HCT116 (cell line): ENCODE measurements at regions not wholly inside any gene's neighbourhood (a gene's known extent, or its start where the extent isn't known, plus 50 kb on each side); places are given as distances from the start of the nearest gene placed in this dataset.

Experiments
- ATAC-seq: fragments of 200-7000 bp; cut with Tn5 transposase; 2 replicates; pipeline ENCODE4 v1.9.1; 2020; ENCODE audit warnings: mild to moderate bottlenecking, moderate library complexity
- BruUV-seq: library from RNA; stranded (reverse); fragments of 400-500 nt; replicated peaks from 2 replicates; lab custom pipeline; 2021; lab: Mats Ljungman, UMichigan
- CTCF ChIA-PET: fragments of 300-600 bp; sonication (Branson Sonifier 250); formaldehyde crosslinking; loops from one replicate; lab custom pipeline; 2021; ENCODE audit warnings: antibody characterized with exemption; lab: Charles Lee
- POLR2A ChIA-PET: fragments of 300-600, 350-600 bp; sonication (Branson Sonifier 250); formaldehyde crosslinking; loops from one replicate; lab custom pipeline; 2021; ENCODE audit warnings: antibody characterized with exemption; lab: Charles Lee
- RAD21 ChIA-PET, 2 experiments: fragments of 300-600 bp; sonication (Branson Sonifier 250); formaldehyde crosslinking; loops; one replicate each; lab custom pipeline; 2023; ENCODE audit warnings: low total read pairs in 2 of 2; ENCODE audit not compliant: uncharacterized antibody in 2 of 2, unreplicated experiment in 2 of 2, low non-redundant PET in 1 of 2; lab: Charles Lee
- DNase-seq: peaks from one replicate; pipeline ENCODE4 v3.0.0-alpha.2; 2010; ENCODE audit warnings: low read depth, low spot score
- H2AFZ ChIP-seq: fragments of 200-600 bp; shearing (Covaris generic), sonication (generic); 2 replicates; pipeline ENCODE4 v1.6.1; 2017; ENCODE audit warnings: low read depth, mixed run types, mixed read lengths, antibody characterized with exemption, low read length; ENCODE audit not compliant: poor library complexity, severe bottlenecking
- H3K27ac ChIP-seq: 2 replicates; pipeline ENCODE4 v1.5.1; 2012; ENCODE audit warnings: low read depth, low read length
- H3K27me3 ChIP-seq: fragments of 200-600 bp; sonication (generic); 2 replicates; pipeline ENCODE4 v1.6.1; 2016; ENCODE audit warnings: mixed run types, low read length, mixed read lengths; ENCODE audit not compliant: insufficient read depth
- H3K36me3 ChIP-seq, 2 experiments: fragments of 200-500 bp in 1 of 2; fragments of 200-600 bp in 1 of 2; sonication (Bioruptor generic) in 1 of 2; sonication (generic) in 1 of 2; 2 replicates each; pipeline versions ENCODE4 v1.5.1 to v1.6.1; 2014 to 2016; ENCODE audit warnings: low read length in 2 of 2, inconsistent platforms in 1 of 2, mixed read lengths in 1 of 2, mixed run types in 1 of 2; ENCODE audit not compliant: insufficient read depth in 2 of 2, control insufficient read depth in 1 of 2
- H3K4me1 ChIP-seq, 2 experiments: fragments of 200-600 bp in 1 of 2; sonication (generic) in 1 of 2; 2 replicates each; pipeline versions ENCODE4 v1.5.1 to v1.6.1; 2012 to 2017; ENCODE audit warnings: low read length in 2 of 2, inconsistent platforms in 1 of 2, mild to moderate bottlenecking in 1 of 2, mixed read lengths in 1 of 2, mixed run types in 1 of 2, moderate library complexity in 1 of 2; ENCODE audit not compliant: insufficient read depth in 2 of 2, control insufficient read depth in 1 of 2
- H3K4me2 ChIP-seq: fragments of 200-600 bp; sonication (generic); 2 replicates; pipeline ENCODE4 v1.6.1; 2017; ENCODE audit warnings: mixed run types, low read length, mixed read lengths
- H3K4me3 ChIP-seq, 2 experiments: fragments of 200-600 bp in 1 of 2; sonication (generic) in 1 of 2; replicated peaks in 1 of 2; 2 replicates each; pipeline ENCODE4 v1.5.1; 2011 to 2016; ENCODE audit warnings: low read length in 2 of 2, control low read depth in 1 of 2, low read depth in 1 of 2, mild to moderate bottlenecking in 1 of 2, mixed read lengths in 1 of 2, mixed run types in 1 of 2
- H3K79me2 ChIP-seq: fragments of 200-600 bp; sonication (generic); 2 replicates; pipeline ENCODE4 v1.6.1; 2017; ENCODE audit warnings: mild to moderate bottlenecking, mixed run types, low read length, moderate library complexity, mixed read lengths; ENCODE audit not compliant: insufficient read depth
- H3K9ac ChIP-seq: fragments of 200-600 bp; sonication (generic); 2 replicates; pipeline ENCODE4 v1.6.1; 2016; ENCODE audit warnings: low read length, mixed read lengths
- H3K9me2 ChIP-seq: fragments of 200-600 bp; sonication (generic), shearing (Covaris generic); 2 replicates; pipeline ENCODE4 v1.6.1; 2017; ENCODE audit warnings: mixed run types, mild to moderate bottlenecking, moderate library complexity; ENCODE audit not compliant: insufficient read depth
- H3K9me3 ChIP-seq, 2 experiments: fragments of 200-500 bp in 1 of 2; fragments of 200-600 bp in 1 of 2; sonication (Bioruptor generic) in 1 of 2; sonication (generic) in 1 of 2; 2 replicates each; pipeline ENCODE4 v1.6.1; 2014 to 2017; ENCODE audit warnings: low read length in 2 of 2, mixed read lengths in 2 of 2, inconsistent platforms in 1 of 2, low read depth in 1 of 2, mild to moderate bottlenecking in 1 of 2, mixed run types in 1 of 2, moderate library complexity in 1 of 2; ENCODE audit not compliant: control insufficient read depth in 1 of 2, insufficient read depth in 1 of 2
- H4K20me1 ChIP-seq: fragments of 200-600 bp; sonication (generic), shearing (Covaris generic); 2 replicates; pipeline ENCODE4 v1.6.1; 2017; ENCODE audit warnings: mixed run types, mild to moderate bottlenecking, moderate library complexity; ENCODE audit not compliant: insufficient read depth
- ATF3 ChIP-seq: IDR thresholded peaks from 2 replicates; pipeline ENCODE4 v1.6.1; 2012
- CBX3 ChIP-seq: IDR thresholded peaks from 2 replicates; pipeline ENCODE4 v1.6.1; 2012; ENCODE audit warnings: low read depth
- CEBPB ChIP-seq: IDR thresholded peaks from 2 replicates; pipeline ENCODE4 v1.6.1; 2012; ENCODE audit warnings: low read depth
- CTCF ChIP-seq, 3 experiments: fragments of 200-600 bp in 1 of 3; sonication (generic) in 1 of 3; IDR thresholded peaks in 2 of 3; conservative IDR thresholded peaks in 1 of 3; 2 replicates each; pipeline ENCODE4 v1.5.1; 2012 to 2017; ENCODE audit warnings: low read depth in 2 of 3, low read length in 2 of 3, antibody characterized with exemption in 1 of 3, borderline replicate concordance in 1 of 3, control low read depth in 1 of 3, mild to moderate bottlenecking in 1 of 3, mixed read lengths in 1 of 3, mixed run types in 1 of 3, moderate library complexity in 1 of 3; ENCODE audit not compliant: insufficient read depth in 1 of 3
- ELF1 ChIP-seq: IDR thresholded peaks from 2 replicates; pipeline ENCODE4 v1.6.1; 2012; ENCODE audit warnings: low read depth, borderline replicate concordance
- EZH2 ChIP-seq: fragments of 200-600 bp; sonication (generic); IDR thresholded peaks from 2 replicates; pipeline ENCODE4 v1.6.1; 2017; ENCODE audit warnings: antibody characterized with exemption, mixed run types
- EZH2phosphoT487 ChIP-seq: fragments of 200-600 bp; IDR thresholded peaks from 2 replicates; pipeline ENCODE4 v1.6.1; 2018; ENCODE audit warnings: antibody characterized with exemption, borderline replicate concordance
- FOSL1 ChIP-seq: IDR thresholded peaks from 2 replicates; pipeline ENCODE4 v1.6.1; 2012; ENCODE audit warnings: low read depth
- JUND ChIP-seq: IDR thresholded peaks from 2 replicates; pipeline ENCODE4 v1.6.1; 2012
- MAX ChIP-seq: IDR thresholded peaks from 2 replicates; pipeline ENCODE4 v1.6.1; 2012
- RAD21 ChIP-seq: IDR thresholded peaks from 2 replicates; pipeline ENCODE4 v1.6.1; 2012; ENCODE audit warnings: low read depth, mild to moderate bottlenecking
- REST ChIP-seq: IDR thresholded peaks from 2 replicates; pipeline ENCODE4 v1.6.1; 2012; ENCODE audit warnings: low read depth
- SP1 ChIP-seq: IDR thresholded peaks from 2 replicates; pipeline ENCODE4 v1.6.1; 2012; ENCODE audit warnings: low read depth
- SRF ChIP-seq: IDR thresholded peaks from 2 replicates; pipeline ENCODE4 v1.6.1; 2012; ENCODE audit warnings: low read depth
- TCF7L2 ChIP-seq: IDR thresholded peaks from 2 replicates; pipeline ENCODE4 v1.7.0; 2011; ENCODE audit warnings: borderline replicate concordance, inconsistent platforms; ENCODE audit not compliant: insufficient read depth, insufficient read length; ENCODE audit errors: extremely low read depth
- YY1 ChIP-seq: IDR thresholded peaks from 2 replicates; pipeline ENCODE4 v1.6.1; 2011; ENCODE audit warnings: low read length, low read depth, moderate library complexity, mild to moderate bottlenecking; ENCODE audit not compliant: insufficient replicate concordance; ENCODE audit errors: extremely low read depth
- ZBTB33 ChIP-seq: IDR thresholded peaks from 2 replicates; pipeline ENCODE4 v1.6.1; 2011; ENCODE audit warnings: mild to moderate bottlenecking, low read length, moderate library complexity; ENCODE audit not compliant: insufficient replicate concordance; ENCODE audit errors: extremely low read depth
- ZFX ChIP-seq: fragments of 450-650 bp; IDR thresholded peaks from 2 replicates; pipeline ENCODE4 v1.6.1; 2017
- intact Hi-C: fragments of 100-400 bp; cut with micrococcal nuclease; formaldehyde crosslinking; loops from 2 replicates; pipeline ENCODE4 v1.10.0; 2022

GRCh38 chr3:177776661-177777101 lies 579.4 kb upstream of the TBL1XR1 start:
- Histone ChIP-seq H3K27me3 (no peaks in the 10 kb centered on the region), H3K4me1 (peaks cover 0 to 8% of the 10 kb centered on the region in 2 experiments; a peak in 1 of 4 replicates), H3K9me3 (no peaks in the 10 kb centered on the region), H3K36me3 (no peaks in the 10 kb centered on the region), H2AFZ (no peak overlapping the region), H3K9ac (no peak overlapping the region), H4K20me1 (no peaks in the 10 kb centered on the region), H3K9me2 (no peaks in the 10 kb centered on the region), H3K4me3 (no peak overlapping the region), H3K4me2 (0 out of 2 replicates have a peak overlapping the region, but pooled peaks have one; percentile 2), H3K27ac (no peak overlapping the region), H3K79me2 (no peaks in the 10 kb centered on the region)
- ATAC-seq: no peak; the same call in 1 of the 2 replicates
- POLR2A ChIA-PET: no interaction called here
- intact Hi-C loops: loop anchor here (1.0 to 5.0 kb wide), 3 partner anchors 416 to 726 kb away; partner anchors contain the start of gene TBL1XR1
- CTCF ChIA-PET: no interaction called here
- RAD21 ChIA-PET: no interaction called here
- no peak for DNase-seq
- BruUV-seq: no TSS peak
- TF ChIP-seq ZBTB33: no peak
- TF ChIP-seq EZH2phosphoT487: no peak
- TF ChIP-seq ATF3: no peak
- TF ChIP-seq CBX3: no peak
- no peak for TF ChIP-seq REST
- no peak for TF ChIP-seq RAD21
- TF ChIP-seq SRF: no peak
- no peak for TF ChIP-seq CTCF (IDR thresholded peaks at IDR 0.05 in 2 of 3, conservative IDR thresholded peaks at IDR 0.05 in 1 of 3; ENCODE audit: borderline replicate concordance in 1 of 3, insufficient read depth in 1 of 3, low read depth in 2 of 3, low read length in 2 of 3)
- TF ChIP-seq TCF7L2: no peak
- no peak for TF ChIP-seq ZFX
- TF ChIP-seq SP1: no peak
- TF ChIP-seq EZH2: no peak
- no peak for TF ChIP-seq JUND
- TF ChIP-seq FOSL1: no peak
- no peak for TF ChIP-seq ELF1
- TF ChIP-seq MAX: no peak
- TF ChIP-seq YY1: no peak
- TF ChIP-seq CEBPB: no peak
- TF ChIP-seq, all 23 proteins: peak for 0
